Stimulated activated CD4-positive, alpha-beta T cell treated with anti-CD3 and anti-CD28 coated beads, TNF-alpha, amount 100 ng/mL, for 48 hours (primary cell): ENCODE measurements at regions not wholly inside any gene's neighbourhood (a gene's known extent, or its start where the extent isn't known, plus 50 kb on each side); places are given as distances from the start of the nearest gene placed in this dataset.
"Not testable (repeated sequence)": the region's sequence is repeated elsewhere in the genome, so short reads cannot be mapped to it uniquely, and the experiment has no call there.

Experiments
- DNase-seq, 3 donors: peaks; one replicate each; pipeline ENCODE4 v3.0.0-alpha.2; 2020; ENCODE audit warnings: low read depth in 3 of 3

DNA sequence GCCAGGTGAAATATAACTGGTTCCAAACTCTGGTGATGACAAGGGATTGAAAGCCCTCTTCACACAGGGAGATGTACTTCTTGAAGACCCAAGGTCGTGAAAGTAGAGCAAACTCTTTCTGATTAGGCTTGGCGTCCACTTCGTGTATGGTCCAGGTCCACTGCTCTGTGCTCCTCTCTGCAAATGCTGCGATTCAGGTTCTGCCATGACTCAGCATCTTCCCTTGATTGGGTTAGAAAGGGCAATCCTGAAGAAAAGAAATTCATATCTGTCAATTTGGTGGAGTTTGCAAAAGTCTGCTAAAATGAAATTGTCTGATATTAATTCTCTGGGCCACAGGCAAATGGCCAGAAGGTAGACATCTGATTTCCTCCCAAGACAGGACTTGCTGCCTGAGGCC lies 431.4 kb downstream of the ACTR3B start:
- DNase-seq: no peak

DNA sequence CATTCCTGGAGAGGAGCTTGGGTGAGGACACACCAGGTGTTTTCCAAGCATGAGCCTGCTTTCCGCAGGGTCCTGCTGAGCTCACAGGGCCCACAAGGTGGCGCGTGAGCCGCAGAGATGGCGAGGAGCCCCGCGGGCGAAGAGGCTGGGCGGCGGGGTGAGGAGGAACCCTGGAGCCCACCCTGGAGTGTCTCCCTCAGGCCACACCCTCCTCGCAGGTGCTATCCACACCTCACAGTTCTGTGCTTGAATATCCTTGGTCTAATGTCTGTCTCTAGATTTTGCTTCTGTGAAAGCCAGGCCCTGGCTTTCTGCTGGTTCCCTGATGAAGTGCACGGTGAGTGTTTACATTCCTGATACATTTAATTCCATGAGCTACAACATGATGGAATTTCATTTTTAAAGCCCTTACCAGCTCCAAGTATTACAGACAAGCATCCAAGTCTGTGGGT lies 433.6 kb downstream of the ACTR3B start:
- peak in 1 of 3 donors; percentile 0 for DNase-seq

DNA sequence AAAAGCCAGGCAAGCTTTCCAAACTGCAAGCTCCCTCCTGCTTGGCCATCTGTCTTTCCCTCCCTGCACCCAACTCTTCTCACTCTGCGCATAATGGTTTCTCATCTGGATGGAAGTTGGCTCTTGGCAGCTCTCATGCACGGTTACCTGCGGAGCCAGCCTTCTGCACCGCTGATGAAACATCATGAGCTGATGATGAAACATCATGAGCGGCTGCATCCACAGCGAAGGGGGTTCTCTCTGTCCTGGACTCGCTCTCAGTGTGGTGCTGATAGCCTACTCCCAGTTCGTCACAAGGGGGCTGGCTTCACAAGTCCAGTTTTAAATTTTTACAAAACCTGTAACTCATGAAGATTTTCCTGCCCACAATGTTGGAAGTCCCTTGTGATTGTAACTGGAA lies 457.5 kb downstream of the ACTR3B start:
- DNase-seq: no peak

DNA sequence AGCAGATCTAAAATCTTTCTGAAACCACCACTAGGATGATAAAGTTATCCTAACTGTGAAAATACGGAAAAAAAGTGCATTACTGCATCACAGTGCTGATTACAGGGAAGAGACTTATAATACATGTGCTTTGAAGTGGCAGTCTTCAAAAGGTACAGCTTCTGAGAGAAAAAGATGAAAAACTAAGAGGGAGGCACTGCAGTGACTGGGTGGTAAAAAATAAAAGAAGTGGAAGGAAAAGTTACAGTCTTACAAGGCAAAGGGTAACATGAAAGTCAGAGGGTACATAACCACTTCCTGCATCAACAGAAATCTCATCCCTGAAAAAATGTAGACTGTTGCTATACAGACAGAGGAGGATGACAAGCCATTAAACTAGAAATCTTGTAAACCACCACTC lies 465.3 kb downstream of the ACTR3B start:
- no peak for DNase-seq

DNA sequence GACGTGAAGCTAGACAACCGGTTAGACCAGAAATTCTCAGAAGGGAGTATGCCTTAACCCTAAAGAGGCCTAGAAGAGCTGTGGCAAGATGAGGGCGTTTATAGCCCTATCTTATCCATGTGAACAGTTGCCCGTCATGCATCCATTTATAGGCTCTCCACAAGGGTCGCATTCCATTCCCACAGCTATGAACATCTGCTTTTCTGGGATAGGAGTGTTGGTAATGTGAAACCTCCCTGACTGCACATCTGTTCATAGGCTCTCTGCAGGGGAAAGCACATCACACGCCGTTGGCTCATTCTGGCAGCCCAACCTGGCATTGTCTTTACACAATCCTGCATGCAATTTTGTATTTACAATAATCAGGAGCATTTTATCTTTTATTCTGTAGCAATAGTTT lies 485.6 kb downstream of the ACTR3B start:
- DNase-seq: not testable (repeated sequence)

DNA sequence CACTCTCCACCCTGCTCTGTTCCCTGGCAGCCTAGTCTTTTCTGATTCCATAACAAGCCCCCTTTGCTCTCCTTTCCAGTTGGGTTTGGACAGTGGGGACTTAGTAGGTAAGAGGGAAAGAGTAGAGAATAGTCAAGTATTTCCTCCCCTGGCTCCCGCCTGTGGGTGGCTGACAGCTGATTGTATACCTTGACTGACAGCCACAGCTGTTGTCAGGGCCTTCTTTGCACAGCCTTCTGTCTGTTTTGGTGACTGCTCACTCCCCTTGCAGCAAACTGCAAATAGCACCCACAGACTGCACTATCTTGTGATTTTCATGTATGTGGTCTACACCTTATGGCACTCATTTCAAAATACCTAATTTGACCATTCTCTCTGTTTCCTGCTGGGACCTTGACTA lies 486.3 kb downstream of the ACTR3B start:
- DNase-seq: no peak

DNA sequence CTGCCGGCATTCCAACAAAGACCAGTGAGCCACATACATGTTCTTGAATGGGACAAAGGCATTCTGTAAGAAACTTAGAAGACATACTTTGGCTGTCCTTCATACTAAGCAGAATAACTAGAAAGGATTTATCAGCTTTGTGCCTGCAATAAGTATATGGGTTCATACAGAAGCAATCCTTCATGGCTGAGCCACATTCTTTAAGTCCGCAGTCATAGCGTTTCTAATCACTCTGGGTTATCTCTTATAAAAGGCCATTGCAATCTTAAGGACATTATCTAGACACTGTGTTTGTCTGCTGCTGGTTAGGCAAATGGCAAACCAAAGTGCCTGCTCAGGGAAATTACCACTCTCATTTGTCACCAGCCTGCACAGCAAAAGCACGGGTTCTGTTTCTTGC lies 488.4 kb downstream of the ACTR3B start:
- no peak for DNase-seq

DNA sequence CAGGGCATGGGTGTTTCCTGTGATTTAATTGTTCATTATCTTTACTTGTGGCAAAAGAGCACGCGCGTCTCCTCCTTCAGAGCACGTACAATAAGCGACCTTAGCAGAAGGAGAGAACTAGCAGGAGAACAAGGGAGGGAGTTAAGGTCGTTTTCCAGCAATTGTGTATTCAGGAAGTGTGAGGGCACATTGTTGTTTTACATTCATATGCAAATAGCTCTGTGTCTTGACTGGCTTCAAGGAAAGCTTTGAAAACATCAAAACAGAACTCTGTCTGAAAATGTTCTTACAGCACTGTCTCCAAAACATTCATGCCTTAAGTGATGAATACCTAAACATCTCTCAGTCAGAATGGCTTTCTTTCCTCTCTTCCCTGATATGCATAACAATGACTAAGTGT lies 499.1 kb downstream of the ACTR3B start:
- DNase-seq: no peak

DNA sequence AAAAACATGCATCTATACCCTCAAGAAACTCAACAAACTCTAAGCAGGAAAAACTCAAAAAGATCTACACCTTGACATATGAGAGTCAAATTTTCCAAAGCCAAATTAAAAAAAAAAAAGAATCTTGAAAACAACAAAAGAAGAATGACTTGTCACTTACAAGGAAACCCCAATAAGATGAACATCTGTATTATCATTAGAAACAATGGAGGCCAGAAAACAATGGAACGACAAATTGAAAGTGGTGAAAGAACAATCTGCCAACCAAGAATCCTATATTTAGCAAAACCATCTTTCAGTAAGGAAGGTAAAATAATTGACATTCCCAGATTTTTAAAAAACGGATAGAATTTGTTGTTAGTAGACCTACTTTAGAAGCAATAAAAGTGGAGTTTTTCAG lies 516.8 kb downstream of the ACTR3B start:
- no peak for DNase-seq

DNA sequence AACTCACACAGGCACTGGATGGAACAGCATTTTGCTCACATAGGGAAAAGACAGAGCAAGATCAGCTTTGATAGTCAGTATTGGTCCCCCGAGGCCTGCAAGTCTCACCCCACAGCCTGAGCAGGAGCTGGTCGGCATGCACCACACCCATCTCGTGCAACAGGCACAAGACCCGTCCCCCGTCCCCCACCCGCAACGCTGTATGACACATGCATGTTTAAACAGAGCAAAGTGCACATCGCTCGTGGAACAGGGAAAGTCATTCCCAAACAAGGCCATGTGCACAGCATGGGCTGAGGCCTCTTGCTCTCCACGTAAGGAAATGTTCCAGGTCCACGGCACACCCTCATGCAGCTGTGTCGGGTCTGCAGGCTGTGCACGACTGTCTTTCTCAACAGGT lies 527.2 kb downstream of the ACTR3B start:
- no peak for DNase-seq

DNA sequence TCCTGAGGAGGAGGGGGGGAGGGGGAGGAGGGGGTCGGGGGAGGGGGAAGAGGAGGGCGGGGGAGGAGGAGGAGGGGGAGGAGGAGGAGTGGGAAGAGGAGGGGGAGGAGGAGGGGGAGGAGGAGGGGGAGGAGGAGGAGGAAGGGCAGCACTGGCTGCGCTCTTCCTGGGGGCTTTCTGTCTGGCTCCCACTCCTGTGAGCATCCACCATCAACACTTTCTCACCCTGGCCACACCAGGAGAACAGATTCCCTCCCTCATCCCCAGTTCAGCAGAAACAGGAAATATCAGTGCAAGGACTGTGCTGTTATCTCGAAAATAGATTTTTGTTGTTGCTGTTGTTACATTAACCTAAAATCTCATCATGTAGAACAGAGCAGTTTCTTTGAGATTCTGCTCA lies 530.5 kb downstream of the ACTR3B start:
- no peak for DNase-seq

DNA sequence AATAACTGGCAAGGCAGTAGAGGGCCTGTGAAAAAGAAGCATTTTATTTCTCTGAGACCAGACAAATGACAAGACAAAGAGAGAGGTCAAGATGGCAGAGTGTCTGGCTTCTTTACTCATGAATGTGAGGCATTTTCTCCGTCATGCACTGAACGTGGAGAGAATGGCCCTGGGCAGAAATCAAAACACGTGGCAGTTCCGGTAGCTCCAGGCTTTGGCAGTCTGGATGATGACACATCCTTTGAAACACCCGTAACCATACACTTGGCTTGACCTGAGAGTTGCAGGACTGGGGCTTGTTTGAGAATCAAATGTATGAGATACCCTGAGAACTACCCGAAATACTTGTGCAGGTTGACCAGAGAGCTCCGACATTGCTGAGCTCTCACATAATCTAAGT lies 537.6 kb downstream of the ACTR3B start:
- DNase-seq: no peak

DNA sequence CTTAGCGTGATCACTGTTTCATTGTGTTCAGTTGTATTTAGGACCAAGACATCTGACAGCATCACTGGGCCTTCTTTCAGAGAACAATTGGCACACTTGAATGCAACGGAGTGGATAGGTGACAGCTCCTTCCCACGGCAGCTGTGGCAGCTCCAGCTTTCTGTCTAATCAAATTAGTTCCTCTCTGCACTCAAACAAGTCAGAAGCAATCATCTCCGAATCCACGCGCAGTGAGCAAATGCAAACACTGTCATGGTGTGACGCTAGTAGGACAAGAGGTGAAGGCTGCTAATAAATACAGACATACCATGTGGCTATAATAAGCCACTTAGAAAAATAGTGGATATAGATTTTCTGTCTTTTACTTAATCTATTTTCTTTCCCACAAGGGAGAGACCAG lies 542.4 kb downstream of the ACTR3B start:
- DNase-seq: no peak

DNA sequence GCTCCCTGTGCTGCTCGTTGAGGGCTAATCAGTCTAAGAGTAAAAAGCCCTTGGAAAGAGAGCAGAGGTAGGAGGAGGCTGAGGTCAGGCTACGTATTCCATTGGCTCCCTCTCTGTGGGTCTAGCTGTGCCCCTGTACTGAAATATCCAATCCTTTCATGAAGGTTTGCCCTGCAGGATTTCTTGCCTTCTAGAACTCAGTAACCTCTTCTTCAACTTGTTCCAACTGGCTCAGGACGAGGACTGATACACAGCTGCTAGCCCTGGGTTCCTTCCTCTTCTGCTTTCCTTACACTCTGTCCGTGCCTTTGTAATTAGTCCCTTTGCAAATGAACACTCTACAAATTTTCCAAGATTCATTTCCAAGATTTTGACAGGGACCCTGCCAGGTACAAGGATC lies 560.5 kb downstream of the ACTR3B start:
- no peak for DNase-seq

DNA sequence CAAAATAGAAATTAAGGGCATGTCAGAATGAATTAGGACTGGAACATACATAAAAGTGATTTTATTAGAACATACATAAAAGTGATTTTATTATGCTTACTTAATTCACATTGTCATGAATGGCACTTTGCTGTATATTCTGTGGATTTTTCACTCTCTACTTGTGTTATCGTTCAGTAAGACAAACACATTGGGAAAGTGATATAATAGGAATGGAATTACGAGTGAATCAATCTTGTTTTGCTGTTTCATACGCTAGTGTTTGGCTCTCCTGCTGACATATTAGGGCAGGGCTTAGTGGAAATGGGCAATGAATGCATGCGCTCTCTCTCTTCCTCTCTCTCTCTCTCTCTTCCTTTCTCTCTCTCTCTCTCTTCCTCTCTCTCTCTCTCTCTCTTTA lies 561.1 kb downstream of the ACTR3B start:
- no peak for DNase-seq

DNA sequence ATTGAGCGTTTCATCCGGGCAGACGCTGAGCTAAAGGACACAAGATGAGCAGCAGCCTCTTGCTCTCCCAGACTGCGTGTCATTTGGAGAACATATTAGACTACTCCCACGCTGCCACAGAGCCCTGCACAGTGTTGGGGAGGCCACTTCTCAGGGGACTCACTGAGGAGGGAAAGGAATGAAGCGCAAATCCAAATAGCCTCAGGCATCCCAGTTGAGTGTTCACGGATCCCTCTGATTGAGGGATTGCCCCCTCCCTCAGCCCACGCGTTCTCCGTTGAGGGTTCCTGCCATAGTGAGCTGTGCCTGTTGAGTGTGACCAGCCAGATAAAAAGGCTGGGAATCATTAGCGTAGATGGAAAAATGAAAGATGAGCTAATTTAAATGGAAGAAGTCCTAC lies 563.4 kb downstream of the ACTR3B start:
- DNase-seq: no peak

DNA sequence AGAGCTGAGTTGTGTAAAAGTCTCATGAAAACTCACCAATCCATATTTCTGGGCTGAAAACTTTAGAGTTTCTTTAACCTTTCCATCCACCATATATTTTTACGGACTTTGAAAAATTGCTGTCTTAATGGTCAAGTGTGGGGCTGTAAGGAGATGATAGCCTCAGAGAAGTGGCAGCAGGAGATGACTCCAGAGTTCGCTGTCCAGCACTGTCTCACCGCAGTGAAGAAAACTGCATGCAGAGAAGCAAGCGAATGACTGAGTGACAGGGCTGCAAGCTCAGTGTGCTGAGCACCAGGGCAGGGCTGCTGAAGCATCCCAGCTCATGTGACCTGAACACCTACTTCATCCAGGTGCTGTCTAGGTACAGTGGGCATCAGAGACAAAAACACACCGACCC lies 564.5 kb downstream of the ACTR3B start:
- no peak for DNase-seq

DNA sequence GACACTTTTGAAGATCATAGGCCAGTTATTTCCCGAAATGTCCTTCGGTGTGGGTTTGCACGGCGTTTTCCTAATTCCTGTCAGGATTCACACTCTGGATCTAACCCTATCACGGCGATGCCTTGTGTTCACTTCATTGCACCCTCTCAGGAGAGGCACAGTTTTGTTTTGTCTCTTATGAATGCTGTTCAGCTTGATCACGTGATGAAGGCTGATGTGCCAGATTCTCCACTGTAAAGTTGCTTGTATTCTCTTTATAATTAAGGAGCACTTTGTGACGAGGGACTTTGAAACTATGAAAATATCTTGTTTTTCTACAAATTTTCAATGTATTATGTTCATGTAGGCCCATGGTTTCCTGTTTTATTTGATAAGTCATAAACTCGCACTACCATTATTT lies 568.1 kb downstream of the ACTR3B start:
- DNase-seq: no peak

DNA sequence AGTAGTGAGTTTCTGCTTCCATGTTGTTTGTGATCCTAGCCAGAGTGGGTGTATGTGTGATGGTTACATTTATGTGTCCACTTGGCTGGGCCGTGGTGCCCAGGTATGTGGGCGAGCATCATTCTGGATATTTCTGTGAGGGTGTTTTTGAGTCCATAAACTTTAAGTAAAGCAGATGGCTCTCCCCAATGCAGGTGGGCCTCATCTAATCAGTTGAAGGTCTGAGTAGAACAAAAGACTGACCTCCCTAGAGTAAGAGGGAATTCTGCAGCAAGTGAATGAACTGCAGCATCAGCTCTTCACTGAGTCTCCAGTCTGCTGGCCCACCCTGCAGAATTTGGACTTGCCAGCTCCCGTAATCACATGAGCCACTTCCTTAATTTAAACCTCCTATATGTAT lies 571.9 kb downstream of the ACTR3B start:
- no peak for DNase-seq

DNA sequence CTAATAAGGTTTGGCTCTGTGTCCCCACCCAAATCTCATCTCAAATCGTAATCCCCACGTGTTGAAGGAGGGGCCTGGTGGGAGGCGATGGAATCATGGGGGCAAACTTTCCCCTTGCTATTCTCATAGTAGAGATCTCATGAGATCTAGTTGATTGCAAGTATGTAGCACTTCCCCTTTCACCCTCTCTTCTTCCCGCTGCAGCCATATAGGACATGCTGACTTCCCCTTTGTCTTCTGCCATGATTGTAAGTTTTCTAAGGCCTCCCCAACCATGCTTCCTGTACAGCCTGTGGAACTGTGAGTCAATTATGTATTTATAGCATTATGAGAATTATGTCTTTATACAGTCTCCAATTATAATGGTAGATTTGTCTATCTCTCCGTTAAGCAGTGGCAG lies 594.5 kb downstream of the ACTR3B start:
- DNase-seq: no peak

DNA sequence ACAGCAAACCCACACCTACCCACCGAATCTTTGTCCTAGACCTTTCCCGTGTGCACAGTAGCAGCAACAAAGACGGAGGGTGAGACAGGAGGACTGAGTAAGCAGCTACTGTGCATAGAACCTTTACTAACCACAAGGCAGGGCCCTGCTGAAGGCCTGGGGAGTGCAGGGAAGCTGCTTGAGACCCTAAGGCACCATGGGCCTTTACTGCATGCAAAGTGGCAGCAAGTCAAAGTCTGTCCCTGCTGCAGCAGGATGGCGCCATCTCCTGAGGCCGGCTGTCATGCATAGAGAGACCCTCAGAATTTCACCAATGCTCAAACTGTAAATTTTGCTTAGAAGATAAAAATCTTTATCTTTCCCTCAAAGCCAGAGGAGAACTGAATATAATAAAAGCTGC lies 610.5 kb downstream of the ACTR3B start:
- no peak for DNase-seq

DNA sequence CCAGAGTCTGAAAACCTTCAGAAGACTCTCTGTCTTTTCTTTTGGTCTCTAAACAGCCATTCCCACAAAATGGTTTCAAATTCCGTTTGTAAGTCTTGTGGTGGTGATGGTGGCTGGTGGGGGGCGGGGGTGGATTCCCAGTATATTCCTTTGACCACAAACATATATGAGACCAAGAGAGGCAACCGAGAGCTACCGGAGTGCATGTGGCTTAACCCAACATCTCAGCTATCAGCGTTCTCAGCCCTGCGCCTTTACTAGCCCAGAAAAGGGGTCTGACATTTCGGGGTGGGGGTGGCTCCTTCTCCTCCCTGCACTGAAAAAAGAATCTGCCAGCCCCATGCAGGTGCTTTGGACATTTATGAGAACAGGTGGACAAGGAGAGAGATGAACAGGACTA lies 621.1 kb downstream of the ACTR3B start:
- no peak for DNase-seq

DNA sequence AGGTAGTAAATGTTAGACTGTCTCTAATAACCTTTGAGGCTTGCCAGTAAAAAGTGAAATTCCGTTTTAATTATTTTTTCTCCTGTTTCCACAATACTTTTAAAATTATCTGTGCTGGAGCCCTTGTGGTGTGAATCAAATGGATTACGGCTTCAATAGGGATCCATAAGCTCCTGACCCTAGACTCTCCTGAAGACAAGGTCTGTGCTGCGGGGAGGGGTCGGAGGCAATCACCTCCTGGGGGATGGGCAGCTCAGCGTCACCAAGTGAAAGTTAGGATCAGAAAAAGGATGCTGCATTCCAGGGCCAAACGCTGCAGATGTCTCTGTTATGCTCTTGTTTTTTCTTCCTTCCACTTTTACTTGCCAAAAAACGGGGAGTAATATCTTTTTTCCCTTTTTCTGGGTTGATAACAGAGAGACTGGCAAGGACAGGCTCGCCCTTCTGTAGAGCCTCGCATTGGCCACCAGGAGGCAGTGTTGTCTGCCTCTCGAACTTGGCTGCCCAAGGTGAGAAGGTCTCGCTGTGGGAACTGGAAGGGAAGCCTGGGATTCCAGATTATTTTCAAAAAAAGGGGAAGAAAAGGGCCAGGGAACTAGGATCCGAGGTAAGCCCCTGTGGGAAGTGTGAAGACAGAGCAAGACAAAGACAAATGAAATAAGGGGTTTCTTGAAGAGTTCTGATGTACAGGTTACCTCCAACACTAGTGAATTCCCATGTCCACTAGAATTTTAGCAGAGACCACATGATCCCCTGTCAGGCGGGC lies 621.9 kb downstream of the ACTR3B start:
- peak in 2 of 3 donors; percentile 1 for DNase-seq

DNA sequence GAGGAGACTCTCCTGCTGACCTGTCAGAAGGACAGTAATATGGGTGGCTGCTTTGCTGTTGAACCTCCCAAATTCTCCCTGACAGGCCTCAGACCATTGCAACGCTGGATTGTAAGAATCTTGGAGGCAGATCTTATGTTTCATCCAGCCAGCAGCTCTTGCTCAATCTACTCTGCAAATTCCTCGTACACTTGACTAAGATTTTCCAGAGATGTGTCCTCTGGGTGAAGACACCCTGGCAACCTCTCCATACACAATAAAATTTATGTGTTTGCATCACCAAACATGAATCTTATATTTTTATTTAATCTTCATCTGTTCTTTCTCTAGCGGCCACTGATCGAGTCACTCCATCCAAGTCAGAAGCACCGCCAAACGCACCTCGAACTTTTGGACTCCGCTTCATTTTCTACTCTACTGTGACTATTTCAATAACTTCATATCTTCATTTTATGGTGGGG lies 623.1 kb downstream of the ACTR3B start:
- no peak for DNase-seq
